GM19467 (cell line): ENCODE measurements at regions not wholly inside any gene's neighbourhood (a gene's known extent, or its start where the extent isn't known, plus 50 kb on each side); places are given as distances from the start of the nearest gene placed in this dataset.
"Not testable (repeated sequence)": the region's sequence is repeated elsewhere in the genome, so short reads cannot be mapped to it uniquely, and the experiment has no call there.

Source experiments
- ATAC-seq: cut with Tn5 transposase; IDR thresholded peaks from one replicate; pipeline ENCODE4 v1.9.1; 2021; ENCODE audit warnings: mild to moderate bottlenecking, moderate library complexity; ENCODE audit not compliant: unreplicated experiment

GRCh38 chr9:99670886-99671285 is 150.8 kb upstream of the NR4A3 start:
- not testable (repeated sequence) for ATAC-seq

- no peak for ATAC-seq
Measured at GRCh38 chr9:99677281-99677680, 144.4 kb upstream of the NR4A3 start.

- no peak for ATAC-seq
Measured at GRCh38 chr9:99678566-99678965, 143.1 kb upstream of the NR4A3 start.

GRCh38 chr9:99680191-99680590 is 141.5 kb upstream of the NR4A3 start:
- ATAC-seq, result no peak

- ATAC-seq, result no peak
Measured at GRCh38 chr9:99681113-99681512, 140.6 kb upstream of the NR4A3 start.

GRCh38 chr9:99682378-99682777 is 139.3 kb upstream of the NR4A3 start:
- ATAC-seq, result no peak

GRCh38 chr9:99682870-99683269 is 138.8 kb upstream of the NR4A3 start:
- ATAC-seq, result no peak

GRCh38 chr9:99690573-99690972 is 131.1 kb upstream of the NR4A3 start:
- ATAC-seq, result no peak

- no peak for ATAC-seq
Measured at GRCh38 chr9:99693888-99694287, 127.8 kb upstream of the NR4A3 start.

GRCh38 chr9:99694393-99694792 is 127.3 kb upstream of the NR4A3 start:
- ATAC-seq, result no peak

- no peak for ATAC-seq
Measured at GRCh38 chr9:99699396-99699795, 122.3 kb upstream of the NR4A3 start.

GRCh38 chr9:99712214-99712613 is 109.5 kb upstream of the NR4A3 start:
- ATAC-seq, result no peak

GRCh38 chr9:99713838-99714306 is 107.8 kb upstream of the NR4A3 start:
- ATAC-seq, result no peak

GRCh38 chr9:99718631-99719030 is 103.1 kb upstream of the NR4A3 start:
- ATAC-seq, result no peak

- ATAC-seq, result peak; percentile 84
Measured at GRCh38 chr9:99720455-99721050, 101.1 kb upstream of the NR4A3 start.

GRCh38 chr9:99721898-99722297 is 99.8 kb upstream of the NR4A3 start:
- ATAC-seq, result no peak

- ATAC-seq, result no peak
Measured at GRCh38 chr9:99722877-99723276, 98.8 kb upstream of the NR4A3 start.

GRCh38 chr9:99724640-99725039 is 97.0 kb upstream of the NR4A3 start:
- no peak for ATAC-seq

- ATAC-seq, result no peak
Measured at GRCh38 chr9:99725852-99726251, 95.8 kb upstream of the NR4A3 start.

GRCh38 chr9:99726758-99727157 is 94.9 kb upstream of the NR4A3 start:
- no peak for ATAC-seq

- ATAC-seq, result no peak
Measured at GRCh38 chr9:99730062-99730461, 91.6 kb upstream of the NR4A3 start.

- no peak for ATAC-seq
Measured at GRCh38 chr9:99731950-99732349, 89.7 kb upstream of the NR4A3 start.

- no peak for ATAC-seq
Measured at GRCh38 chr9:99732715-99733114, 89.0 kb upstream of the NR4A3 start.
